ENCODE measurements at regions not wholly inside any gene's neighbourhood (a gene's known extent, or its start where the extent isn't known, plus 50 kb on each side); places are given as distances from the start of the nearest gene placed in this dataset.

DNA sequence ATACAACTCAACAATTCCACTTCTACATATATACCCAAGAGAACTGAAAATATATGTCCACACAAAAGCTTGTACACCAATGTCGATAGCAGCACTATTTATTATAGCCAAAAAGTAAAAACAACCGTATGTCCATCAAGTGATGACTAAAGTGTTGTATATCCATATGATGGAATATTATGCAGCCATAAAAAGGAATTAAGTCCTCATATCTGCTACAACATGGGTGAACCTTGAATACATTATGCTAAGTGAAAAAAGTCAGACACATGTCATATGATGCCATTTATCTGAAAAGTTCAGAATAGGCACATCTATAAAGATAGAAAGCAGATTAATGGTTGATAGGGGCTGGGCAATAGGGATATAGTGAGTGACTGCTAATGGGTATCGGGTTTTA lies 204.5 kb downstream of the KCNRG start:
- 100% methylated on average over 1 of the region's 3 CpGs for WGBS (ENCODE audit: extremely low coverage, insufficient coverage, low lambda C conversion rate)
- Histone ChIP-seq H2BK5ac (ENCODE audit: low read length) (no peak overlapping the region), H4K8ac (ENCODE audit: low read depth, low read length) (no peak overlapping the region)

GRCh38 chr13:50220938-50221337 lies 205.7 kb downstream of the KCNRG start:
- Histone ChIP-seq H3K4me2 (ENCODE audit: low read length) (no peak overlapping the region), H2BK120ac (ENCODE audit: low read depth, low read length) (no peak overlapping the region), H3K56ac (ENCODE audit: low read length) (no peak overlapping the region), H2BK5ac (ENCODE audit: low read length) (no peak overlapping the region), H3K9ac (ENCODE audit: low read length) (no peak overlapping the region), H4K5ac (ENCODE audit: low read length) (no peak overlapping the region), H2BK15ac (replicated peaks; ENCODE audit: low read depth) (no peak overlapping the region), H3K36me3 (ENCODE audit: control insufficient read depth, insufficient read depth, low read length) (no peaks in the 10 kb centered on the region), H3K4ac (ENCODE audit: low read depth, low read length) (no peak overlapping the region), H3K4me1 (ENCODE audit: control insufficient read depth, low read depth, low read length) (no peaks in the 10 kb centered on the region), H3K4me3 (ENCODE audit: low read length) (no peak overlapping the region), H3K79me2 (ENCODE audit: control insufficient read depth, insufficient read depth, low read length) (no peaks in the 10 kb centered on the region), H3K79me1 (ENCODE audit: low read length) (no peaks in the 10 kb centered on the region), H3K27me3 (ENCODE audit: insufficient read depth, low read length, poor library complexity) (no peaks in the 10 kb centered on the region), H3K23ac (ENCODE audit: low read length) (no peak overlapping the region), H3K18ac (ENCODE audit: low read length) (no peak overlapping the region), H3K27ac (ENCODE audit: low read depth, low read length) (no peak overlapping the region), H4K8ac (ENCODE audit: low read depth, low read length) (no peak overlapping the region), H2AK5ac (ENCODE audit: low read length) (no peak overlapping the region)
- no CpG with 5 or more reads among the region's 4 CpGs for WGBS (ENCODE audit: extremely low coverage, insufficient coverage, low lambda C conversion rate)
- DNase-seq = no peak

More for the DNA sequence above, 204.5 kb downstream of the KCNRG start:
- H4K5ac ChIP-seq (ENCODE audit: low read length) = no peak overlapping the region
- no peaks in the 10 kb centered on the region for H3K4me1 ChIP-seq (ENCODE audit: control insufficient read depth, low read depth, low read length)
- H3K18ac ChIP-seq (ENCODE audit: low read length) = no peak overlapping the region
- H2AK5ac ChIP-seq (ENCODE audit: low read length) = no peak overlapping the region
- H3K27me3 ChIP-seq (ENCODE audit: insufficient read depth, low read length, poor library complexity) = no peaks in the 10 kb centered on the region
- H3K56ac ChIP-seq (ENCODE audit: low read length) = no peak overlapping the region
- H3K79me1 ChIP-seq (ENCODE audit: low read length) = no peaks in the 10 kb centered on the region
- H3K4ac ChIP-seq (ENCODE audit: low read depth, low read length) = no peak overlapping the region
- H3K27ac ChIP-seq (ENCODE audit: low read depth, low read length) = no peak overlapping the region
- H3K79me2 ChIP-seq (ENCODE audit: control insufficient read depth, insufficient read depth, low read length) = no peaks in the 10 kb centered on the region
- H3K4me3 ChIP-seq (ENCODE audit: low read length) = no peak overlapping the region
- H3K36me3 ChIP-seq (ENCODE audit: control insufficient read depth, insufficient read depth, low read length) = no peaks in the 10 kb centered on the region
- no peak overlapping the region for H3K4me2 ChIP-seq (ENCODE audit: low read length)
- no peak overlapping the region for H3K23ac ChIP-seq (ENCODE audit: low read length)
- DNase-seq = no peak
- no peak overlapping the region for H3K9ac ChIP-seq (ENCODE audit: low read length)
- H2BK15ac ChIP-seq (replicated peaks; ENCODE audit: low read depth) = no peak overlapping the region
- H2BK120ac ChIP-seq (ENCODE audit: low read depth, low read length) = no peak overlapping the region

GRCh38 chr13:50222569-50223332 lies 207.5 kb downstream of the KCNRG start:
- no peak overlapping the region for H3K4me2 ChIP-seq (ENCODE audit: low read length)
- H3K27me3 ChIP-seq (ENCODE audit: insufficient read depth, low read length, poor library complexity) = no peaks in the 10 kb centered on the region
- no peak overlapping the region for H3K27ac ChIP-seq (ENCODE audit: low read depth, low read length)
- H4K8ac ChIP-seq (ENCODE audit: low read depth, low read length) = no peak overlapping the region
- no peak overlapping the region for H2BK120ac ChIP-seq (ENCODE audit: low read depth, low read length)
- H3K79me2 ChIP-seq (ENCODE audit: control insufficient read depth, insufficient read depth, low read length) = no peaks in the 10 kb centered on the region
- H3K23ac ChIP-seq (ENCODE audit: low read length) = no peak overlapping the region
- H3K18ac ChIP-seq (ENCODE audit: low read length) = no peak overlapping the region
- no peak overlapping the region for H3K56ac ChIP-seq (ENCODE audit: low read length)
- H3K36me3 ChIP-seq (ENCODE audit: control insufficient read depth, insufficient read depth, low read length) = no peaks in the 10 kb centered on the region
- H2AK5ac ChIP-seq (ENCODE audit: low read length) = no peak overlapping the region
- no peaks in the 10 kb centered on the region for H3K79me1 ChIP-seq (ENCODE audit: low read length)
- no peak overlapping the region for H3K4ac ChIP-seq (ENCODE audit: low read depth, low read length)
- H3K9ac ChIP-seq (ENCODE audit: low read length) = no peak overlapping the region
- no peak overlapping the region for H2BK5ac ChIP-seq (ENCODE audit: low read length)
- no peak overlapping the region for H2BK15ac ChIP-seq (replicated peaks; ENCODE audit: low read depth)
- no peak overlapping the region for H4K5ac ChIP-seq (ENCODE audit: low read length)
- no peaks in the 10 kb centered on the region for H3K4me1 ChIP-seq (ENCODE audit: control insufficient read depth, low read depth, low read length)
- WGBS (ENCODE audit: extremely low coverage, insufficient coverage, low lambda C conversion rate) = no CpG with 5 or more reads among the region's 13 CpGs
- no peak for DNase-seq
- no peak overlapping the region for H3K4me3 ChIP-seq (ENCODE audit: low read length)

DNA sequence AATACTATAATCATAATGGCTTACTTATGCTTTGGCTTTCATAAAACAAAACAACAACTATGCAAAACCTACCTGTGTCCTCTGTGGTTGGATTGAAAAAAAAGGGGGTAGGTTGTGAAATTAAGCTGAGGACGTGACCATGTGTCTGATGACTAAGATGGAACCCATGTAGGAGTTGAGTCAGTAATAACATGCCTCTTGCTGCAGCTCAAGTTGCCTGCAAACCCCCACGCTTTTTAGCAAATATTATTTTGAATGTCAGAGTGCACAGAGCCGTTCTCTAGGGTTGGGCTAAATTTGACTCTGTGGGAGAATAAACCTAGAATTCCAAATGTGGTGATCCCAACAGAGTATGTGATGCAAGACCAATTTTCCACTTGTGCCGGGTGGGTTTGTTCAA lies 209.3 kb downstream of the KCNRG start:
- no peak for DNase-seq
- Histone ChIP-seq H4K8ac (ENCODE audit: low read depth, low read length) (no peak overlapping the region), H3K23ac (ENCODE audit: low read length) (no peak overlapping the region), H3K4me1 (ENCODE audit: control insufficient read depth, low read depth, low read length) (no peaks in the 10 kb centered on the region), H2BK15ac (replicated peaks; ENCODE audit: low read depth) (no peak overlapping the region), H3K56ac (ENCODE audit: low read length) (no peak overlapping the region), H3K4me2 (ENCODE audit: low read length) (no peak overlapping the region), H2AK5ac (ENCODE audit: low read length) (no peak overlapping the region), H3K18ac (ENCODE audit: low read length) (no peak overlapping the region), H2BK120ac (ENCODE audit: low read depth, low read length) (no peak overlapping the region), H3K27ac (ENCODE audit: low read depth, low read length) (no peak overlapping the region), H4K5ac (ENCODE audit: low read length) (no peak overlapping the region), H3K9ac (ENCODE audit: low read length) (no peak overlapping the region), H3K36me3 (ENCODE audit: control insufficient read depth, insufficient read depth, low read length) (no peaks in the 10 kb centered on the region), H2BK5ac (ENCODE audit: low read length) (no peak overlapping the region), H3K79me1 (ENCODE audit: low read length) (no peaks in the 10 kb centered on the region), H3K27me3 (ENCODE audit: insufficient read depth, low read length, poor library complexity) (no peaks in the 10 kb centered on the region), H3K4ac (ENCODE audit: low read depth, low read length) (no peak overlapping the region), H3K79me2 (ENCODE audit: control insufficient read depth, insufficient read depth, low read length) (no peaks in the 10 kb centered on the region), H3K4me3 (ENCODE audit: low read length) (no peak overlapping the region)
- WGBS (ENCODE audit: extremely low coverage, insufficient coverage, low lambda C conversion rate) = no CpG with 5 or more reads among the region's 4 CpGs

DNA sequence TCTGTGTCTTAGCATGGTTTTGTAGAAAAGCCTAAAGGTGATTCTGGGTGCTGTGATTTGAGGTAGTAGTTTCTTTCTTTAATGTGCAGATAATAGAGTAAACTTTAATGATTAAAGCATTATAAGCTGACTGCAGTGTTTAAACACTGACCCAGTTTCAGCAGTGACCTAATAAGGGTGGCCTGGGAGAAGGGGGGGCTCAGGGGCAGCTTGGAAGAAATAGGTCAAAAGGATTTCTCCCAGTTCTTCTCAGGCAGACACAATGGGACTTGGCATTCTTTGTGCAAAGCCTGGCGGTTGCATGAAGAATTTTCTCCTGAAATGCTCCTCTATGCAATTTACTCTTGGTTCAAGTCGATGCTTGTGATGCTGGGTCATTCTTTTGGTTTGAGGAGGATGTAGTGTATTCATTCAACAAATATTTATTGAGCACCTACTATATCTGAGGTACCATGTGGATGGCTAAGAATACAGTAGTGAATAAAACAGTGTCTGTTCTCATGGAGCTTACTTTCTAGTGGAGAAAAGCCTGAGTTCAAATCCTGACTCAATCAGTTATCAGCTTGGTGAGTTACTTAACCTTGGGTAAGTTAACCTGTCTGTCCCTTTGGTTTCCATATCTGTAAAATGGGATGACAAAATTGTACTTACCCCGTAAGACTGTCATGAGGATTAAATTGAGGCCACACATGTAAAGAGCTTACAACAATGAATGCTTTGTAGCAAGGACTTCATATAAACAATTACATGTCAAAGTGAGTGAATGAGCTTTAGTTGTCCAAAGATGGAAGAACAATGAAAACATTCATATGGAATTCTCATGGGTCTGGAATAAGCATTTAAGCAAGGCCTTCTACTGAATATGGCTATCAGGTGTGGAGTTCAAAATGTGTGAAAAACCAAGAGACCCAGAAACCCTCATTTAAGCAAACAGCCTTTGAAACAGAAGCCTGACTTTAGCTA lies 210.2 kb downstream of the KCNRG start:
- no peak overlapping the region for H4K8ac ChIP-seq (ENCODE audit: low read depth, low read length)
- no CpG with 5 or more reads among the region's 3 CpGs for WGBS (ENCODE audit: extremely low coverage, insufficient coverage, low lambda C conversion rate)
- H3K27ac ChIP-seq (ENCODE audit: low read depth, low read length) = no peak overlapping the region
- no peak overlapping the region for H3K18ac ChIP-seq (ENCODE audit: low read length)
- H4K5ac ChIP-seq (ENCODE audit: low read length) = no peak overlapping the region
- H2BK15ac ChIP-seq (replicated peaks; ENCODE audit: low read depth) = no peak overlapping the region
- H2AK5ac ChIP-seq (ENCODE audit: low read length) = no peak overlapping the region
- H3K79me1 ChIP-seq (ENCODE audit: low read length) = no peaks in the 10 kb centered on the region
- no peak overlapping the region for H3K4me2 ChIP-seq (ENCODE audit: low read length)
- no peak overlapping the region for H2BK5ac ChIP-seq (ENCODE audit: low read length)
- H3K36me3 ChIP-seq (ENCODE audit: control insufficient read depth, insufficient read depth, low read length) = no peaks in the 10 kb centered on the region
- H3K23ac ChIP-seq (ENCODE audit: low read length) = no peak overlapping the region
- no peaks in the 10 kb centered on the region for H3K79me2 ChIP-seq (ENCODE audit: control insufficient read depth, insufficient read depth, low read length)
- no peak overlapping the region for H3K56ac ChIP-seq (ENCODE audit: low read length)
- no peak overlapping the region for H3K4ac ChIP-seq (ENCODE audit: low read depth, low read length)
- DNase-seq = no peak
- no peak overlapping the region for H2BK120ac ChIP-seq (ENCODE audit: low read depth, low read length)
- no peaks in the 10 kb centered on the region for H3K27me3 ChIP-seq (ENCODE audit: insufficient read depth, low read length, poor library complexity)
- H3K4me3 ChIP-seq (ENCODE audit: low read length) = no peak overlapping the region
- no peak overlapping the region for H3K9ac ChIP-seq (ENCODE audit: low read length)
- H3K4me1 ChIP-seq (ENCODE audit: control insufficient read depth, low read depth, low read length) = no peaks in the 10 kb centered on the region
